Peyer's patch (tissue), 4 donors: ENCODE measurements at regions not wholly inside any gene's neighbourhood (a gene's known extent, or its start where the extent isn't known, plus 50 kb on each side); places are given as distances from the start of the nearest gene placed in this dataset.

ENCODE experiments used
- CTCF ChIP-seq, 6 experiments: fragments of 450-650 bp in 4 of 6; fragments of 200-600 bp in 2 of 6; sonication (generic) in 1 of 6; IDR thresholded peaks; one replicate each; pipeline ENCODE4 v1.5.1; 2017 to 2019; ENCODE audit warnings: antibody characterized with exemption in 6 of 6, mild to moderate bottlenecking in 3 of 6, moderate library complexity in 1 of 6
- POLR2A ChIP-seq, 2 donors: fragments of 450-650 bp; IDR thresholded peaks; one replicate each; pipeline ENCODE4 v1.5.1; 2017; ENCODE audit warnings: antibody characterized with exemption in 2 of 2, mild to moderate bottlenecking in 2 of 2, moderate library complexity in 2 of 2

DNA sequence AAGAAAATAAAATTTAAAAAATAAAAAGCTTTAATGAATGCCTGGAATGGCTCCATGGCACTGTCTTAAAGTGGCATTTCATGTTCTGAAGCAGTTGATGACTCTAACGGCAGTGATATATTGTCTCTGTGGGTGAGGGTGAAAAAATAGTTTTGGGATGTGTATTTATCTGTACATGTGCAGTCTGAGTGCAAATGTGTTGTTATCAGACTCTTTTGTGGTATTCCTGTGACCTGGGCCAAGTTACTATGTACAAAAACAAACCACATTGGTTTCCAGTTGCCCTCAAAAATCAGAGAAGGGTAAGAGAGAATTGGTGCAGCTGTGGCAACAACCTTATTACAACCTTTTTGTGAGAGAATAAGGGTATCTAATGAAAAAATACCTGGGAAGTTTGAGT lies 81.7 kb upstream of the CCDC91 start:
- TF ChIP-seq CTCF (IDR thresholded peaks at IDR 0.05) (no peak), POLR2A (IDR thresholded peaks at IDR 0.05) (no peak)
